Endothelial cell (in vitro differentiated cells): ENCODE measurements at regions not wholly inside any gene's neighbourhood (a gene's known extent, or its start where the extent isn't known, plus 50 kb on each side); places are given as distances from the start of the nearest gene placed in this dataset.

Experiments
- DNase-seq: peaks from one replicate; pipeline ENCODE4 v3.0.0; 2021; ENCODE audit warnings: low spot score
- H3K27ac Mint-ChIP-seq: one replicate; pipeline ENCODE4 v1.8.0; 2021; ENCODE audit warnings: mixed read lengths, inconsistent platforms; ENCODE audit not compliant: unreplicated experiment
- H3K27me3 Mint-ChIP-seq: one replicate; pipeline ENCODE4 v1.8.0; 2021; ENCODE audit warnings: mild to moderate bottlenecking, moderate library complexity, mixed read lengths, inconsistent platforms; ENCODE audit not compliant: unreplicated experiment
- H3K36me3 Mint-ChIP-seq: one replicate; pipeline ENCODE4 v1.8.0; 2021; ENCODE audit warnings: mild to moderate bottlenecking, low read depth, mixed read lengths, inconsistent platforms; ENCODE audit not compliant: unreplicated experiment
- H3K4me1 Mint-ChIP-seq: one replicate; pipeline ENCODE4 v1.8.0; 2021; ENCODE audit warnings: mild to moderate bottlenecking, mixed read lengths, inconsistent platforms; ENCODE audit not compliant: unreplicated experiment
- H3K4me3 Mint-ChIP-seq: one replicate; pipeline ENCODE4 v1.8.0; 2021; ENCODE audit warnings: mild to moderate bottlenecking, mixed read lengths, inconsistent platforms; ENCODE audit not compliant: unreplicated experiment
- H3K9me3 Mint-ChIP-seq: one replicate; pipeline ENCODE4 v1.8.0; 2021; ENCODE audit warnings: mixed read lengths, inconsistent platforms; ENCODE audit not compliant: unreplicated experiment
- TF ChIP-seq, protein P1 (sequence below): fragments of 200-600 bp; sonication (generic); IDR thresholded peaks from one replicate; pipeline ENCODE4 v1.5.0; 2021; ENCODE audit warnings: antibody characterized with exemption; ENCODE audit not compliant: unreplicated experiment

DNA sequence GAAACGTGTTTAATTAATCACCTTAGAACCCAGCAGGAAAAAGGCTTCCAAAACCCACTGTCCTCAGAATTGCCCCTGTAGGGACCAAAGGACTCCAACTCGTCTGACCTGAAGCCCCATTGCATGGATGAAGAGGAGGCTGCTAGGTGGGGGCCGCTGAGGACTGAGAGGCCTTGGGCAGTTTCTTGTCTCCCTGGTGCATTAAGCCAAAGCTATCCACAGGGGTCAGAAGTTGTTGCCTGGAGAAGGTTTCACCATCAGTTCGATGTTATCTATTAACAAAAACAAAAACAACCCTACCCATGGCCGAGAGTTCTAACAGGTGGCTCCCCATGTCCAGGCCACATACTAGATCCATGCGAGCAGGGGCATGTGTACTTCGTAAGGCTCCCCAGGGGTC lies 120.9 kb upstream of the CD93 start:
- Mint-ChIP-seq H3K9me3 (no peaks in the 10 kb centered on the region), H3K27ac (no peak overlapping the region), H3K36me3 (no peaks in the 10 kb centered on the region), H3K4me1 (peaks cover 13% of the 10 kb centered on the region), H3K4me3 (no peak overlapping the region), H3K27me3 (no peaks in the 10 kb centered on the region)
- DNase-seq = no peak
- TF ChIP-seq, protein P1, sequence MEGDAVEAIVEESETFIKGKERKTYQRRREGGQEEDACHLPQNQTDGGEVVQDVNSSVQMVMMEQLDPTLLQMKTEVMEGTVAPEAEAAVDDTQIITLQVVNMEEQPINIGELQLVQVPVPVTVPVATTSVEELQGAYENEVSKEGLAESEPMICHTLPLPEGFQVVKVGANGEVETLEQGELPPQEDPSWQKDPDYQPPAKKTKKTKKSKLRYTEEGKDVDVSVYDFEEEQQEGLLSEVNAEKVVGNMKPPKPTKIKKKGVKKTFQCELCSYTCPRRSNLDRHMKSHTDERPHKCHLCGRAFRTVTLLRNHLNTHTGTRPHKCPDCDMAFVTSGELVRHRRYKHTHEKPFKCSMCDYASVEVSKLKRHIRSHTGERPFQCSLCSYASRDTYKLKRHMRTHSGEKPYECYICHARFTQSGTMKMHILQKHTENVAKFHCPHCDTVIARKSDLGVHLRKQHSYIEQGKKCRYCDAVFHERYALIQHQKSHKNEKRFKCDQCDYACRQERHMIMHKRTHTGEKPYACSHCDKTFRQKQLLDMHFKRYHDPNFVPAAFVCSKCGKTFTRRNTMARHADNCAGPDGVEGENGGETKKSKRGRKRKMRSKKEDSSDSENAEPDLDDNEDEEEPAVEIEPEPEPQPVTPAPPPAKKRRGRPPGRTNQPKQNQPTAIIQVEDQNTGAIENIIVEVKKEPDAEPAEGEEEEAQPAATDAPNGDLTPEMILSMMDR = no peak

GRCh38 chr20:23206061-23206460 lies 119.9 kb upstream of the CD93 start:
- H3K4me1 Mint-ChIP-seq = peaks cover 17% of the 10 kb centered on the region
- H3K36me3 Mint-ChIP-seq = no peaks in the 10 kb centered on the region
- H3K4me3 Mint-ChIP-seq = no peak overlapping the region
- no peaks in the 10 kb centered on the region for H3K27me3 Mint-ChIP-seq
- H3K9me3 Mint-ChIP-seq = no peaks in the 10 kb centered on the region
- TF ChIP-seq, protein P1 = no peak
- no peak overlapping the region for H3K27ac Mint-ChIP-seq
- DNase-seq = no peak

- no peak overlapping the region for H3K27ac Mint-ChIP-seq
- DNase-seq = peak; percentile 20
Observed at GRCh38 chr20:23205611-23206041, 119.5 kb upstream of the CD93 start.

GRCh38 chr20:23205211-23205610 lies 119.1 kb upstream of the CD93 start:
- Mint-ChIP-seq H3K27me3 (no peaks in the 10 kb centered on the region), H3K9me3 (no peaks in the 10 kb centered on the region), H3K36me3 (no peaks in the 10 kb centered on the region), H3K4me3 (no peak overlapping the region), H3K27ac (no peak overlapping the region), H3K4me1 (peaks cover 20% of the 10 kb centered on the region)
- TF ChIP-seq, protein P1 = no peak
- no peak for DNase-seq

More at GRCh38 chr20:23205611-23206041, 119.5 kb upstream of the CD93 start:
- TF ChIP-seq, protein P1 = no peak
- Mint-ChIP-seq H3K36me3 (no peaks in the 10 kb centered on the region), H3K9me3 (no peaks in the 10 kb centered on the region), H3K27me3 (no peaks in the 10 kb centered on the region), H3K4me3 (no peak overlapping the region), H3K4me1 (peaks cover 20% of the 10 kb centered on the region)

GRCh38 chr20:23203951-23204730 lies 118.0 kb upstream of the CD93 start:
- Mint-ChIP-seq H3K36me3 (no peaks in the 10 kb centered on the region), H3K9me3 (no peaks in the 10 kb centered on the region), H3K4me1 (peaks cover 22% of the 10 kb centered on the region), H3K4me3 (no peak overlapping the region), H3K27ac (no peak overlapping the region), H3K27me3 (no peaks in the 10 kb centered on the region)
- TF ChIP-seq, protein P1 = no peak
- no peak for DNase-seq
